ENCODE measurements at regions not wholly inside any gene's neighbourhood (a gene's known extent, or its start where the extent isn't known, plus 50 kb on each side); places are given as distances from the start of the nearest gene placed in this dataset.

DNA sequence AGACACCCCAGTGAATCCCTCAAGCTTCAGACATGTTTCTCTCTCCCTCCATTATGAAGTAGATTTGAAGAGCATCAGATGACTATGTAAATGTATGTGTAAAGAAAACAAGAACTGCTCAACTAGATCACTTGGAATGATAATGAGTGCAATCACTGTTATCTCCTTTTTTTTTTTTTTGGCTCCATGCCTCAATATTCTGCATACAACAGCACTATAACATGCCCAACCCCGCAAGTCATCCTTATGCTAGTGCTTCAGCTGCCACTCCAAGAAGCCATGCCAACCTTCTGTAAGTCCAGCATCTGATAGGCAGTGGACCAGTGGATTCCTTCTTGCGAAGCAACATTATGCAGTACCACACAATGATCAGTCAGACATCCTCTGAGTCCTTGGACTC, 133.7 kb downstream of the TFPI2 start:
- no peaks in the 10 kb centered on the region for H3K36me3 ChIP-seq (ENCODE audit: control insufficient read depth in 2 of 2, insufficient read depth in 1 of 2, low read length in 2 of 2)
- H3K9me3 ChIP-seq (ENCODE audit: control insufficient read depth, insufficient read depth, low read depth, low read length): no peaks in the 10 kb centered on the region
- no peak overlapping the region for H3K4me3 ChIP-seq (ENCODE audit: low read depth, low read length)
- no peak overlapping the region for H3K27ac ChIP-seq (ENCODE audit: extremely low read depth, low read depth, low read length)
- ChIA-PET POLR2A (no interaction called here), CTCF (no interaction called here)
- H3K4me1 ChIP-seq (ENCODE audit: control insufficient read depth, insufficient read depth, low read length): no peaks in the 10 kb centered on the region
- TF ChIP-seq GLIS1 (tag by site-specific recombination; IDR thresholded peaks at IDR 0.05): no peak

DNA sequence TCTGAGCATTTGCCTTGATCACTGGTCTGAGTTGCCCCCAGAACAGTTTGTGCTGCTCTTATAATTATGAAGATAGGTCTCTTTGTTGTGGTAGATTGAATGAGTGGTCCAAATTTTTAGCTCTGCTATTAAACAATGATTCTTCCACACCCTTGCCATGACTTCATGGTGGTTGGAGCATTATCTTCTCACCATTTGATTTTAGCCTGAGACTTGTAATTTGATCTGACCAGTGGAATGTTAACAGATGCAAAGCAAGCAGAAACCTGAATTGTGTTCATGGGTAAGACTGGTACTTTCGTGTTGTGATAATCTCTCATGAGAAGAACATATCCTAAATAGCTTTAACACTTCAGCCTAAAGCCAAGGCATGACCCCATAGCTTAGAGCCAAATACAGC, 139.1 kb downstream of the TFPI2 start:
- ChIA-PET CTCF (no interaction called here), POLR2A (no interaction called here)
- Histone ChIP-seq H3K27ac (ENCODE audit: extremely low read depth, low read depth, low read length) (no peak overlapping the region), H3K4me1 (ENCODE audit: control insufficient read depth, insufficient read depth, low read length) (no peaks in the 10 kb centered on the region), H3K4me3 (ENCODE audit: low read depth, low read length) (no peak overlapping the region), H3K9me3 (ENCODE audit: control insufficient read depth, insufficient read depth, low read depth, low read length) (no peaks in the 10 kb centered on the region), H3K36me3 (ENCODE audit: control insufficient read depth in 2 of 2, insufficient read depth in 1 of 2, low read length in 2 of 2) (no peaks in the 10 kb centered on the region)
- TF ChIP-seq ZNF174 (tag by site-specific recombination; IDR thresholded peaks at IDR 0.05): no peak
- TF ChIP-seq ZNF514 (tag by site-specific recombination; IDR thresholded peaks at IDR 0.05): no peak
- TF ChIP-seq, protein P1, sequence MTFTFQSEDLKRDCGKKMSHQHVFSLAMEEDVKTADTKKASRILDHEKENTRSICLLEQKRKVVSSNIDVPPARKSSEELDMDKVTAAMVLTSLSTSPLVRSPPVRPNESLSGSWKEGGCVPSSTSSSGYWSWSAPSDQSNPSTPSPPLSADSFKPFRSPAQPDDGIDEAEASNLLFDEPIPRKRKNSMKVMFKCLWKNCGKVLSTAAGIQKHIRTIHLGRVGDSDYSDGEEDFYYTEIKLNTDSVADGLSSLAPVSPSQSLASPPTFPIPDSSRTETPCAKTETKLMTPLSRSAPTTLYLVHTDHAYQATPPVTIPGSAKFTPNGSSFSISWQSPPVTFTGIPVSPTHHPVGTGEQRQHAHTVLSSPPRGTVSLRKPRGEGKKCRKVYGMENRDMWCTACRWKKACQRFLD (tag by site-specific recombination; IDR thresholded peaks at IDR 0.05): no peak
- no peak for TF ChIP-seq ZBTB20 (tag by site-specific recombination; IDR thresholded peaks at IDR 0.05)
- TF ChIP-seq, protein P2, sequence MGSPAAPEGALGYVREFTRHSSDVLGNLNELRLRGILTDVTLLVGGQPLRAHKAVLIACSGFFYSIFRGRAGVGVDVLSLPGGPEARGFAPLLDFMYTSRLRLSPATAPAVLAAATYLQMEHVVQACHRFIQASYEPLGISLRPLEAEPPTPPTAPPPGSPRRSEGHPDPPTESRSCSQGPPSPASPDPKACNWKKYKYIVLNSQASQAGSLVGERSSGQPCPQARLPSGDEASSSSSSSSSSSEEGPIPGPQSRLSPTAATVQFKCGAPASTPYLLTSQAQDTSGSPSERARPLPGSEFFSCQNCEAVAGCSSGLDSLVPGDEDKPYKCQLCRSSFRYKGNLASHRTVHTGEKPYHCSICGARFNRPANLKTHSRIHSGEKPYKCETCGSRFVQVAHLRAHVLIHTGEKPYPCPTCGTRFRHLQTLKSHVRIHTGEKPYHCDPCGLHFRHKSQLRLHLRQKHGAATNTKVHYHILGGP (tag by site-specific recombination; IDR thresholded peaks at IDR 0.05): no peak
- TF ChIP-seq, protein P3, sequence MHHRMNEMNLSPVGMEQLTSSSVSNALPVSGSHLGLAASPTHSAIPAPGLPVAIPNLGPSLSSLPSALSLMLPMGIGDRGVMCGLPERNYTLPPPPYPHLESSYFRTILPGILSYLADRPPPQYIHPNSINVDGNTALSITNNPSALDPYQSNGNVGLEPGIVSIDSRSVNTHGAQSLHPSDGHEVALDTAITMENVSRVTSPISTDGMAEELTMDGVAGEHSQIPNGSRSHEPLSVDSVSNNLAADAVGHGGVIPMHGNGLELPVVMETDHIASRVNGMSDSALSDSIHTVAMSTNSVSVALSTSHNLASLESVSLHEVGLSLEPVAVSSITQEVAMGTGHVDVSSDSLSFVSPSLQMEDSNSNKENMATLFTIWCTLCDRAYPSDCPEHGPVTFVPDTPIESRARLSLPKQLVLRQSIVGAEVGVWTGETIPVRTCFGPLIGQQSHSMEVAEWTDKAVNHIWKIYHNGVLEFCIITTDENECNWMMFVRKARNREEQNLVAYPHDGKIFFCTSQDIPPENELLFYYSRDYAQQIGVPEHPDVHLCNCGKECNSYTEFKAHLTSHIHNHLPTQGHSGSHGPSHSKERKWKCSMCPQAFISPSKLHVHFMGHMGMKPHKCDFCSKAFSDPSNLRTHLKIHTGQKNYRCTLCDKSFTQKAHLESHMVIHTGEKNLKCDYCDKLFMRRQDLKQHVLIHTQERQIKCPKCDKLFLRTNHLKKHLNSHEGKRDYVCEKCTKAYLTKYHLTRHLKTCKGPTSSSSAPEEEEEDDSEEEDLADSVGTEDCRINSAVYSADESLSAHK (tag by site-specific recombination; IDR thresholded peaks at IDR 0.05): no peak
- no peak for TF ChIP-seq ZNF501 (tag by site-specific recombination; IDR thresholded peaks at IDR 0.05)
- TF ChIP-seq ZNF391 (tag by site-specific recombination; IDR thresholded peaks at IDR 0.05; ENCODE audit: borderline replicate concordance, low read depth): no peak
- no peak for TF ChIP-seq ZNF19 (tag by site-specific recombination; IDR thresholded peaks at IDR 0.05; ENCODE audit: low read depth)
- TF ChIP-seq MEIS1 (CRISPR knock-in tag; IDR thresholded peaks at IDR 0.05; ENCODE audit: borderline replicate concordance): no peak
- no peak for TF ChIP-seq ZNF140 (tag by site-specific recombination; IDR thresholded peaks at IDR 0.05)
- no peak for TF ChIP-seq ZNF341 (tag by site-specific recombination; IDR thresholded peaks at IDR 0.05; ENCODE audit: low read depth)
- TF ChIP-seq, protein P4, sequence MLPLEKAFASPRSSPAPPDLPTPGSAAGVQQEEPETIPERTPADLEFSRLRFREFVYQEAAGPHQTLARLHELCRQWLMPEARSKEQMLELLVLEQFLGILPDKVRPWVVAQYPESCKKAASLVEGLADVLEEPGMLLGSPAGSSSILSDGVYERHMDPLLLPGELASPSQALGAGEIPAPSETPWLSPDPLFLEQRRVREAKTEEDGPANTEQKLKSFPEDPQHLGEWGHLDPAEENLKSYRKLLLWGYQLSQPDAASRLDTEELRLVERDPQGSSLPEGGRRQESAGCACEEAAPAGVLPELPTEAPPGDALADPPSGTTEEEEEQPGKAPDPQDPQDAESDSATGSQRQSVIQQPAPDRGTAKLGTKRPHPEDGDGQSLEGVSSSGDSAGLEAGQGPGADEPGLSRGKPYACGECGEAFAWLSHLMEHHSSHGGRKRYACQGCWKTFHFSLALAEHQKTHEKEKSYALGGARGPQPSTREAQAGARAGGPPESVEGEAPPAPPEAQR (tag by site-specific recombination; IDR thresholded peaks at IDR 0.05): no peak
- TF ChIP-seq, protein P5, sequence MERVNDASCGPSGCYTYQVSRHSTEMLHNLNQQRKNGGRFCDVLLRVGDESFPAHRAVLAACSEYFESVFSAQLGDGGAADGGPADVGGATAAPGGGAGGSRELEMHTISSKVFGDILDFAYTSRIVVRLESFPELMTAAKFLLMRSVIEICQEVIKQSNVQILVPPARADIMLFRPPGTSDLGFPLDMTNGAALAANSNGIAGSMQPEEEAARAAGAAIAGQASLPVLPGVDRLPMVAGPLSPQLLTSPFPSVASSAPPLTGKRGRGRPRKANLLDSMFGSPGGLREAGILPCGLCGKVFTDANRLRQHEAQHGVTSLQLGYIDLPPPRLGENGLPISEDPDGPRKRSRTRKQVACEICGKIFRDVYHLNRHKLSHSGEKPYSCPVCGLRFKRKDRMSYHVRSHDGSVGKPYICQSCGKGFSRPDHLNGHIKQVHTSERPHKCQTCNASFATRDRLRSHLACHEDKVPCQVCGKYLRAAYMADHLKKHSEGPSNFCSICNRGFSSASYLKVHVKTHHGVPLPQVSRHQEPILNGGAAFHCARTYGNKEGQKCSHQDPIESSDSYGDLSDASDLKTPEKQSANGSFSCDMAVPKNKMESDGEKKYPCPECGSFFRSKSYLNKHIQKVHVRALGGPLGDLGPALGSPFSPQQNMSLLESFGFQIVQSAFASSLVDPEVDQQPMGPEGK (tag by site-specific recombination; IDR thresholded peaks at IDR 0.05): no peak
